CD14-positive monocyte (primary cell): ENCODE measurements at regions not wholly inside any gene's neighbourhood (a gene's known extent, or its start where the extent isn't known, plus 50 kb on each side); places are given as distances from the start of the nearest gene placed in this dataset.

Experiments
- DNase-seq, 3 donors: peaks; one replicate each; pipeline ENCODE4 v3.0.0-alpha.2; 2011 to 2022
- H2AFZ ChIP-seq: 2 replicates; pipeline ENCODE4 v1.6.0; 2012; ENCODE audit warnings: mild to moderate bottlenecking, low read depth, low read length, inconsistent platforms; ENCODE audit not compliant: insufficient read depth, poor library complexity, severe bottlenecking
- H3K27ac ChIP-seq, 2 donors: 1 replicate in 1 of 2; 2 replicates in 1 of 2; pipeline ENCODE4 v1.5.1; 2012 to 2013; ENCODE audit warnings: low read length in 2 of 2, control low read depth in 1 of 2, inconsistent platforms in 1 of 2, low read depth in 1 of 2, mild to moderate bottlenecking in 1 of 2
- H3K27me3 ChIP-seq, 2 donors: one replicate each; pipeline versions ENCODE4 v1.6.0 to v1.6.1; 2011 to 2013; ENCODE audit warnings: low read length in 2 of 2; ENCODE audit not compliant: control insufficient read depth in 2 of 2, insufficient read depth in 2 of 2
- H3K36me3 ChIP-seq, 2 donors: replicated peaks in 1 of 2; 1 replicate in 1 of 2; 2 replicates in 1 of 2; pipeline versions ENCODE4 v1.5.1 to v1.6.1; 2012 to 2013; ENCODE audit warnings: low read length in 2 of 2, control low read depth in 1 of 2, inconsistent platforms in 1 of 2, mild to moderate bottlenecking in 1 of 2; ENCODE audit not compliant: insufficient read depth in 2 of 2, control insufficient read depth in 1 of 2
- H3K4me1 ChIP-seq, 2 donors: 1 replicate in 1 of 2; 2 replicates in 1 of 2; pipeline versions ENCODE4 v1.5.1 to v1.6.1; 2012 to 2013; ENCODE audit warnings: low read length in 2 of 2, control low read depth in 1 of 2, inconsistent platforms in 1 of 2, mild to moderate bottlenecking in 1 of 2, moderate library complexity in 1 of 2; ENCODE audit not compliant: insufficient read depth in 2 of 2, control insufficient read depth in 1 of 2
- H3K4me2 ChIP-seq: replicated peaks from 2 replicates; pipeline ENCODE3; 2012; ENCODE audit warnings: low read length, moderate library complexity, mild to moderate bottlenecking; ENCODE audit not compliant: poor library complexity, severe bottlenecking; ENCODE audit errors: extremely low read depth
- H3K4me3 ChIP-seq, 3 experiments: fragments of 200-600 bp in 1 of 3; sonication (generic) in 1 of 3; replicated peaks in 1 of 3; 1 replicate in 2 of 3; 2 replicates in 1 of 3; pipeline ENCODE4 v1.5.1; 2011 to 2013; ENCODE audit warnings: low read length in 3 of 3, mild to moderate bottlenecking in 3 of 3, control low read depth in 2 of 3, low read depth in 2 of 3, inconsistent platforms in 1 of 3, moderate library complexity in 1 of 3
- H3K79me2 ChIP-seq: 2 replicates; pipeline ENCODE4 v1.6.0; 2012; ENCODE audit warnings: mild to moderate bottlenecking, control low read depth, inconsistent platforms, low read length, moderate library complexity; ENCODE audit not compliant: insufficient read depth
- H3K9ac ChIP-seq: 2 replicates; pipeline ENCODE4 v1.6.0; 2017; ENCODE audit warnings: low read length, mild to moderate bottlenecking; ENCODE audit not compliant: insufficient read depth, poor library complexity, severe bottlenecking
- H3K9me3 ChIP-seq, 2 donors: replicated peaks in 1 of 2; 1 replicate in 1 of 2; 2 replicates in 1 of 2; pipeline versions ENCODE4 v1.5.1 to v1.6.1; 2012 to 2013; ENCODE audit warnings: low read length in 2 of 2, control low read depth in 1 of 2; ENCODE audit not compliant: control insufficient read depth in 1 of 2, insufficient read depth in 1 of 2
- H4K20me1 ChIP-seq: 2 replicates; pipeline ENCODE4 v1.6.0; 2012; ENCODE audit warnings: mild to moderate bottlenecking, low read length, control low read depth, moderate library complexity; ENCODE audit not compliant: insufficient read depth
- H3K27ac Mint-ChIP-seq, 7 donors: one replicate each; pipeline ENCODE4 v1.8.0; 2020; ENCODE audit warnings: mild to moderate bottlenecking in 7 of 7, mixed read lengths in 7 of 7, moderate library complexity in 6 of 7, inconsistent platforms in 2 of 7
- H3K27me3 Mint-ChIP-seq, 3 donors: one replicate each; pipeline ENCODE4 v1.8.0; 2021 to 2022; ENCODE audit warnings: low read depth in 3 of 3, mild to moderate bottlenecking in 3 of 3, mixed read lengths in 3 of 3, moderate library complexity in 3 of 3, inconsistent platforms in 1 of 3
- H3K36me3 Mint-ChIP-seq, 2 donors: one replicate each; pipeline ENCODE4 v1.8.0; 2020; ENCODE audit warnings: mixed read lengths in 2 of 2, inconsistent platforms in 1 of 2, mild to moderate bottlenecking in 1 of 2
- H3K4me1 Mint-ChIP-seq: one replicate; pipeline ENCODE4 v1.8.0; 2020; ENCODE audit warnings: mild to moderate bottlenecking, mixed read lengths
- H3K4me3 Mint-ChIP-seq, 2 donors: one replicate each; pipeline ENCODE4 v1.8.0; 2020; ENCODE audit warnings: mild to moderate bottlenecking in 2 of 2, mixed read lengths in 2 of 2, moderate library complexity in 1 of 2
- H3K9me3 Mint-ChIP-seq, 7 donors: one replicate each; pipeline ENCODE4 v1.8.0; 2020 to 2022; ENCODE audit warnings: mixed read lengths in 7 of 7, mild to moderate bottlenecking in 6 of 7, moderate library complexity in 6 of 7, inconsistent platforms in 2 of 7
- CTCF ChIP-seq: fragments of 200-600 bp; IDR thresholded peaks from one replicate; pipeline ENCODE4 v1.8.0; 2022; ENCODE audit warnings: antibody characterized with exemption, mild to moderate bottlenecking
- WGBS: methylation state at CpG from one replicate; pipeline ENCODE4 v1.1.5; 2013; ENCODE audit warnings: missing lambda C conversion rate; ENCODE audit not compliant: insufficient coverage; 5-methylcytosine and 5-hydroxymethylcytosine counted together
- intact Hi-C, 2 donors: fragments of 100-400 bp; cut with micrococcal nuclease; formaldehyde crosslinking; loops; one replicate each; pipeline versions ENCODE4 v1.15.0 to v1.15.1; 2023

- Histone ChIP-seq H3K4me2 (no peak overlapping the region), H3K36me3 (no peaks in the 10 kb centered on the region), H2AFZ (no peak overlapping the region), H3K79me2 (no peaks in the 10 kb centered on the region), H3K9me3 (peaks cover 0 to 7% of the 10 kb centered on the region in 2 donors), H3K27me3 (no peaks in the 10 kb centered on the region), H3K9ac (no peak overlapping the region), H3K27ac (no peak overlapping the region), H3K4me1 (no peaks in the 10 kb centered on the region), H4K20me1 (no peaks in the 10 kb centered on the region), H3K4me3 (no peak overlapping the region)
- H3K9me3 Mint-ChIP-seq: peaks cover 0 to 4% (median 2%) of the 10 kb centered on the region in 7 donors
- 61% methylated on average over 3 of the region's 4 CpGs for WGBS
- peaks cover 0 to 5% (median 2%) of the 10 kb centered on the region in 3 donors for H3K27me3 Mint-ChIP-seq
- TF ChIP-seq CTCF: no peak
- no peak overlapping the region for H3K4me3 Mint-ChIP-seq
- no peaks in the 10 kb centered on the region for H3K4me1 Mint-ChIP-seq
- H3K36me3 Mint-ChIP-seq: no peaks in the 10 kb centered on the region
- no peak overlapping the region for H3K27ac Mint-ChIP-seq
- intact Hi-C loops: no loop called here
- no peak for DNase-seq
Observed at GRCh38 chr13:97627566-97627965, 193.6 kb downstream of the RAP2A start.

GRCh38 chr13:97629601-97630272 lies 195.8 kb downstream of the RAP2A start:
- Histone ChIP-seq H3K4me1 (no peaks in the 10 kb centered on the region), H2AFZ (no peak overlapping the region), H4K20me1 (no peaks in the 10 kb centered on the region), H3K27me3 (no peaks in the 10 kb centered on the region), H3K9ac (no peak overlapping the region), H3K4me2 (no peak overlapping the region), H3K79me2 (no peaks in the 10 kb centered on the region), H3K36me3 (no peaks in the 10 kb centered on the region), H3K4me3 (no peak overlapping the region), H3K27ac (no peak overlapping the region), H3K9me3 (peaks cover 0 to 10% of the 10 kb centered on the region in 2 donors)
- TF ChIP-seq CTCF: no peak
- DNase-seq: no peak
- Mint-ChIP-seq H3K4me1 (no peaks in the 10 kb centered on the region), H3K27me3 (peaks cover 0 to 2% (median 2%) of the 10 kb centered on the region in 3 donors), H3K36me3 (no peaks in the 10 kb centered on the region), H3K9me3 (peaks cover 1 to 12% (median 2%) of the 10 kb centered on the region in 7 donors), H3K27ac (no peak overlapping the region), H3K4me3 (no peak overlapping the region)
- intact Hi-C loops: no loop called here
- 73% methylated on average over 4 of the region's 6 CpGs for WGBS
